GM23338 (cell line): ENCODE measurements at regions not wholly inside any gene's neighbourhood (a gene's known extent, or its start where the extent isn't known, plus 50 kb on each side); places are given as distances from the start of the nearest gene placed in this dataset.

Source experiments
- CREB1 ChIP-seq: fragments of 250-450 bp; sonication (Bioruptor Pico); IDR thresholded peaks from 2 replicates; pipeline ENCODE4 v1.5.0; 2020; ENCODE audit warnings: low read depth, mild to moderate bottlenecking, moderate library complexity
- CTCF ChIP-seq, 2 experiments: fragments of 200-600 bp in 1 of 2; sonication (generic) in 1 of 2; conservative IDR thresholded peaks; 2 replicates each; pipeline versions ENCODE4 v1.5.1 to v1.6.1; 2016 to 2017; ENCODE audit warnings: antibody characterized with exemption in 2 of 2, low read depth in 2 of 2, mild to moderate bottlenecking in 2 of 2, moderate library complexity in 1 of 2
- EZH2 ChIP-seq: fragments of 200-600 bp; sonication (generic); IDR thresholded peaks from one replicate; pipeline ENCODE4 v1.8.0; 2017; ENCODE audit warnings: antibody characterized with exemption, mild to moderate bottlenecking, low read depth; ENCODE audit not compliant: unreplicated experiment
- EZH2phosphoT487 ChIP-seq: fragments of 200-600 bp; sonication (generic); IDR thresholded peaks from one replicate; pipeline ENCODE4 v1.8.1; 2018; ENCODE audit warnings: antibody characterized with exemption; ENCODE audit not compliant: unreplicated experiment
- JUNB ChIP-seq: IDR thresholded peaks from one replicate; pipeline ENCODE4 v1.6.1; 2016; ENCODE audit warnings: antibody characterized with exemption; ENCODE audit not compliant: unreplicated experiment
- POLR2AphosphoS5 ChIP-seq: IDR thresholded peaks from 2 replicates; pipeline ENCODE4 v1.6.1; 2016; ENCODE audit warnings: antibody characterized with exemption, low read depth

GRCh38 chr5:67373518-67373917, 176.9 kb upstream of the CD180 start:
- TF ChIP-seq CTCF (conservative IDR thresholded peaks at IDR 0.05; ENCODE audit: low read depth in 2 of 2) (no peak), EZH2phosphoT487 (no peak), CREB1 (CRISPR knock-in tag) (no peak), JUNB (no peak), POLR2AphosphoS5 (no peak), EZH2 (no peak)
